HCT116 (cell line): ENCODE measurements at regions not wholly inside any gene's neighbourhood (a gene's known extent, or its start where the extent isn't known, plus 50 kb on each side); places are given as distances from the start of the nearest gene placed in this dataset.

Experiments
- ATAC-seq: fragments of 200-7000 bp; cut with Tn5 transposase; 2 replicates; pipeline ENCODE4 v1.9.1; 2020; ENCODE audit warnings: mild to moderate bottlenecking, moderate library complexity
- BruUV-seq: library from RNA; stranded (reverse); fragments of 400-500 nt; replicated peaks from 2 replicates; lab custom pipeline; 2021; lab: Mats Ljungman, UMichigan
- CTCF ChIA-PET: fragments of 300-600 bp; sonication (Branson Sonifier 250); formaldehyde crosslinking; loops from one replicate; lab custom pipeline; 2021; ENCODE audit warnings: antibody characterized with exemption; lab: Charles Lee
- POLR2A ChIA-PET: fragments of 300-600, 350-600 bp; sonication (Branson Sonifier 250); formaldehyde crosslinking; loops from one replicate; lab custom pipeline; 2021; ENCODE audit warnings: antibody characterized with exemption; lab: Charles Lee
- RAD21 ChIA-PET, 2 experiments: fragments of 300-600 bp; sonication (Branson Sonifier 250); formaldehyde crosslinking; loops; one replicate each; lab custom pipeline; 2023; ENCODE audit warnings: low total read pairs in 2 of 2; ENCODE audit not compliant: uncharacterized antibody in 2 of 2, unreplicated experiment in 2 of 2, low non-redundant PET in 1 of 2; lab: Charles Lee
- DNase-seq: peaks from one replicate; pipeline ENCODE4 v3.0.0-alpha.2; 2010; ENCODE audit warnings: low read depth, low spot score
- H2AFZ ChIP-seq: fragments of 200-600 bp; shearing (Covaris generic), sonication (generic); 2 replicates; pipeline ENCODE4 v1.6.1; 2017; ENCODE audit warnings: low read depth, mixed run types, mixed read lengths, antibody characterized with exemption, low read length; ENCODE audit not compliant: poor library complexity, severe bottlenecking
- H3K27ac ChIP-seq: 2 replicates; pipeline ENCODE4 v1.5.1; 2012; ENCODE audit warnings: low read depth, low read length
- H3K27me3 ChIP-seq: fragments of 200-600 bp; sonication (generic); 2 replicates; pipeline ENCODE4 v1.6.1; 2016; ENCODE audit warnings: mixed run types, low read length, mixed read lengths; ENCODE audit not compliant: insufficient read depth
- H3K36me3 ChIP-seq, 2 experiments: fragments of 200-500 bp in 1 of 2; fragments of 200-600 bp in 1 of 2; sonication (Bioruptor generic) in 1 of 2; sonication (generic) in 1 of 2; 2 replicates each; pipeline versions ENCODE4 v1.5.1 to v1.6.1; 2014 to 2016; ENCODE audit warnings: low read length in 2 of 2, inconsistent platforms in 1 of 2, mixed read lengths in 1 of 2, mixed run types in 1 of 2; ENCODE audit not compliant: insufficient read depth in 2 of 2, control insufficient read depth in 1 of 2
- H3K4me1 ChIP-seq, 2 experiments: fragments of 200-600 bp in 1 of 2; sonication (generic) in 1 of 2; 2 replicates each; pipeline versions ENCODE4 v1.5.1 to v1.6.1; 2012 to 2017; ENCODE audit warnings: low read length in 2 of 2, inconsistent platforms in 1 of 2, mild to moderate bottlenecking in 1 of 2, mixed read lengths in 1 of 2, mixed run types in 1 of 2, moderate library complexity in 1 of 2; ENCODE audit not compliant: insufficient read depth in 2 of 2, control insufficient read depth in 1 of 2
- H3K4me2 ChIP-seq: fragments of 200-600 bp; sonication (generic); 2 replicates; pipeline ENCODE4 v1.6.1; 2017; ENCODE audit warnings: mixed run types, low read length, mixed read lengths
- H3K4me3 ChIP-seq, 2 experiments: fragments of 200-600 bp in 1 of 2; sonication (generic) in 1 of 2; replicated peaks in 1 of 2; 2 replicates each; pipeline ENCODE4 v1.5.1; 2011 to 2016; ENCODE audit warnings: low read length in 2 of 2, control low read depth in 1 of 2, low read depth in 1 of 2, mild to moderate bottlenecking in 1 of 2, mixed read lengths in 1 of 2, mixed run types in 1 of 2
- H3K79me2 ChIP-seq: fragments of 200-600 bp; sonication (generic); 2 replicates; pipeline ENCODE4 v1.6.1; 2017; ENCODE audit warnings: mild to moderate bottlenecking, mixed run types, low read length, moderate library complexity, mixed read lengths; ENCODE audit not compliant: insufficient read depth
- H3K9ac ChIP-seq: fragments of 200-600 bp; sonication (generic); 2 replicates; pipeline ENCODE4 v1.6.1; 2016; ENCODE audit warnings: low read length, mixed read lengths
- H3K9me2 ChIP-seq: fragments of 200-600 bp; sonication (generic), shearing (Covaris generic); 2 replicates; pipeline ENCODE4 v1.6.1; 2017; ENCODE audit warnings: mixed run types, mild to moderate bottlenecking, moderate library complexity; ENCODE audit not compliant: insufficient read depth
- H3K9me3 ChIP-seq, 2 experiments: fragments of 200-500 bp in 1 of 2; fragments of 200-600 bp in 1 of 2; sonication (Bioruptor generic) in 1 of 2; sonication (generic) in 1 of 2; 2 replicates each; pipeline ENCODE4 v1.6.1; 2014 to 2017; ENCODE audit warnings: low read length in 2 of 2, mixed read lengths in 2 of 2, inconsistent platforms in 1 of 2, low read depth in 1 of 2, mild to moderate bottlenecking in 1 of 2, mixed run types in 1 of 2, moderate library complexity in 1 of 2; ENCODE audit not compliant: control insufficient read depth in 1 of 2, insufficient read depth in 1 of 2
- H4K20me1 ChIP-seq: fragments of 200-600 bp; sonication (generic), shearing (Covaris generic); 2 replicates; pipeline ENCODE4 v1.6.1; 2017; ENCODE audit warnings: mixed run types, mild to moderate bottlenecking, moderate library complexity; ENCODE audit not compliant: insufficient read depth
- CBX3 ChIP-seq: IDR thresholded peaks from 2 replicates; pipeline ENCODE4 v1.6.1; 2012; ENCODE audit warnings: low read depth
- CEBPB ChIP-seq: IDR thresholded peaks from 2 replicates; pipeline ENCODE4 v1.6.1; 2012; ENCODE audit warnings: low read depth
- CTCF ChIP-seq, 3 experiments: fragments of 200-600 bp in 1 of 3; sonication (generic) in 1 of 3; IDR thresholded peaks in 2 of 3; conservative IDR thresholded peaks in 1 of 3; 2 replicates each; pipeline ENCODE4 v1.5.1; 2012 to 2017; ENCODE audit warnings: low read depth in 2 of 3, low read length in 2 of 3, antibody characterized with exemption in 1 of 3, borderline replicate concordance in 1 of 3, control low read depth in 1 of 3, mild to moderate bottlenecking in 1 of 3, mixed read lengths in 1 of 3, mixed run types in 1 of 3, moderate library complexity in 1 of 3; ENCODE audit not compliant: insufficient read depth in 1 of 3
- EGR1 ChIP-seq: IDR thresholded peaks from 2 replicates; pipeline ENCODE4 v1.6.1; 2012; ENCODE audit warnings: low read depth
- EZH2phosphoT487 ChIP-seq: fragments of 200-600 bp; IDR thresholded peaks from 2 replicates; pipeline ENCODE4 v1.6.1; 2018; ENCODE audit warnings: antibody characterized with exemption, borderline replicate concordance
- FOSL1 ChIP-seq: IDR thresholded peaks from 2 replicates; pipeline ENCODE4 v1.6.1; 2012; ENCODE audit warnings: low read depth
- JUND ChIP-seq: IDR thresholded peaks from 2 replicates; pipeline ENCODE4 v1.6.1; 2012
- MAX ChIP-seq: IDR thresholded peaks from 2 replicates; pipeline ENCODE4 v1.6.1; 2012
- POLR2A ChIP-seq: IDR thresholded peaks from 2 replicates; pipeline ENCODE4 v1.7.0; 2011; ENCODE audit warnings: borderline replicate concordance; ENCODE audit not compliant: insufficient read depth, insufficient read length; ENCODE audit errors: extremely low read depth
- POLR2AphosphoS5 ChIP-seq: IDR thresholded peaks from 2 replicates; pipeline ENCODE4 v1.6.1; 2011; ENCODE audit warnings: mild to moderate bottlenecking, low read depth, low read length, moderate library complexity
- RAD21 ChIP-seq: IDR thresholded peaks from 2 replicates; pipeline ENCODE4 v1.6.1; 2012; ENCODE audit warnings: low read depth, mild to moderate bottlenecking
- SIN3A ChIP-seq: IDR thresholded peaks from 2 replicates; pipeline ENCODE4 v1.6.1; 2012; ENCODE audit warnings: low read depth
- SP1 ChIP-seq: IDR thresholded peaks from 2 replicates; pipeline ENCODE4 v1.6.1; 2012; ENCODE audit warnings: low read depth
- SRF ChIP-seq: IDR thresholded peaks from 2 replicates; pipeline ENCODE4 v1.6.1; 2012; ENCODE audit warnings: low read depth
- YY1 ChIP-seq: IDR thresholded peaks from 2 replicates; pipeline ENCODE4 v1.6.1; 2011; ENCODE audit warnings: low read length, low read depth, moderate library complexity, mild to moderate bottlenecking; ENCODE audit not compliant: insufficient replicate concordance; ENCODE audit errors: extremely low read depth
- intact Hi-C: fragments of 100-400 bp; cut with micrococcal nuclease; formaldehyde crosslinking; loops from 2 replicates; pipeline ENCODE4 v1.10.0; 2022
- TF ChIP-seq, protein P1 (sequence below): IDR thresholded peaks from 2 replicates; pipeline ENCODE4 v1.6.1; 2011; ENCODE audit warnings: mild to moderate bottlenecking, low read length, moderate library complexity; ENCODE audit not compliant: insufficient replicate concordance; ENCODE audit errors: extremely low read depth
- TF ChIP-seq, protein P2 (sequence below): IDR thresholded peaks from 2 replicates; pipeline ENCODE4 v1.6.1; 2012; ENCODE audit warnings: low read depth

DNA sequence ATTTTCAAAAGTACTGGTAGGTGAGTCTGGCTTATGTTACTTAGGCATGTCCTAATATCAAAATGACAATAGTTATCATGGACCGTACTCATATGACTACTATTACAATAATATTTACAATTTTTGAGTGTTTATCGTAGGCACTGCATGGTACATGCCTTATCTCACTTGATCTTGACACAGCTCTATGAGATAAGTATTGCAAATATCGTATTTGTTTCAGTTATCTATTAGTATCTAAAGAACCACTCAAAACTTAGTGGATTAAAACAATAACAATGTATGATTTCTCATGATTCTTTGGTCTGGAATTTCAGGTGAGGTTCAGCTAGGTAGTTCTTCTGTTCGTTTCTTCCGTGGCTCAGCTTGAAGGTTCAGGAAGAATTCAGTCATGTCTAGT is 59.7 kb upstream of the XCR1 start:
- CTCF ChIA-PET: interaction anchor here (0.6 to 2.8 kb wide), 3 partner anchors 281 to 292 kb away, joined by 3 to 8 read pairs (median 4); no protein-coding TSS in a partner anchor
- peaks cover 0 to 30% of the 10 kb centered on the region in 2 experiments; a peak in 1 of 4 replicates for H3K4me1 ChIP-seq

More for the DNA sequence above, 59.7 kb upstream of the XCR1 start:
- no TSS peak for BruUV-seq
- no peak for DNase-seq
- Histone ChIP-seq H3K27me3 (no peaks in the 10 kb centered on the region), H2AFZ (no peak overlapping the region), H3K9me2 (no peaks in the 10 kb centered on the region), H3K9me3 (no peaks in the 10 kb centered on the region), H3K79me2 (no peaks in the 10 kb centered on the region), H4K20me1 (no peaks in the 10 kb centered on the region), H3K4me2 (no peak overlapping the region), H3K9ac (no peak overlapping the region), H3K36me3 (no peaks in the 10 kb centered on the region), H3K27ac (no peak overlapping the region), H3K4me3 (no peak overlapping the region)
- ChIA-PET POLR2A (no interaction called here), RAD21 (no interaction called here)
- ATAC-seq: no peak
- no peak for TF ChIP-seq POLR2AphosphoS5
- TF ChIP-seq CBX3: no peak
- TF ChIP-seq YY1: no peak
- TF ChIP-seq CEBPB: no peak
- TF ChIP-seq, protein P1, sequence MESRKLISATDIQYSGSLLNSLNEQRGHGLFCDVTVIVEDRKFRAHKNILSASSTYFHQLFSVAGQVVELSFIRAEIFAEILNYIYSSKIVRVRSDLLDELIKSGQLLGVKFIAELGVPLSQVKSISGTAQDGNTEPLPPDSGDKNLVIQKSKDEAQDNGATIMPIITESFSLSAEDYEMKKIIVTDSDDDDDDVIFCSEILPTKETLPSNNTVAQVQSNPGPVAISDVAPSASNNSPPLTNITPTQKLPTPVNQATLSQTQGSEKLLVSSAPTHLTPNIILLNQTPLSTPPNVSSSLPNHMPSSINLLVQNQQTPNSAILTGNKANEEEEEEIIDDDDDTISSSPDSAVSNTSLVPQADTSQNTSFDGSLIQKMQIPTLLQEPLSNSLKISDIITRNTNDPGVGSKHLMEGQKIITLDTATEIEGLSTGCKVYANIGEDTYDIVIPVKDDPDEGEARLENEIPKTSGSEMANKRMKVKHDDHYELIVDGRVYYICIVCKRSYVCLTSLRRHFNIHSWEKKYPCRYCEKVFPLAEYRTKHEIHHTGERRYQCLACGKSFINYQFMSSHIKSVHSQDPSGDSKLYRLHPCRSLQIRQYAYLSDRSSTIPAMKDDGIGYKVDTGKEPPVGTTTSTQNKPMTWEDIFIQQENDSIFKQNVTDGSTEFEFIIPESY: no peak
- TF ChIP-seq EZH2phosphoT487: no peak
- TF ChIP-seq SP1: no peak
- TF ChIP-seq SRF: no peak
- no peak for TF ChIP-seq MAX
- no peak for TF ChIP-seq EGR1
- TF ChIP-seq POLR2A: no peak
- no peak for TF ChIP-seq RAD21
- TF ChIP-seq SIN3A: no peak
- no peak for TF ChIP-seq FOSL1
- TF ChIP-seq, protein P2, sequence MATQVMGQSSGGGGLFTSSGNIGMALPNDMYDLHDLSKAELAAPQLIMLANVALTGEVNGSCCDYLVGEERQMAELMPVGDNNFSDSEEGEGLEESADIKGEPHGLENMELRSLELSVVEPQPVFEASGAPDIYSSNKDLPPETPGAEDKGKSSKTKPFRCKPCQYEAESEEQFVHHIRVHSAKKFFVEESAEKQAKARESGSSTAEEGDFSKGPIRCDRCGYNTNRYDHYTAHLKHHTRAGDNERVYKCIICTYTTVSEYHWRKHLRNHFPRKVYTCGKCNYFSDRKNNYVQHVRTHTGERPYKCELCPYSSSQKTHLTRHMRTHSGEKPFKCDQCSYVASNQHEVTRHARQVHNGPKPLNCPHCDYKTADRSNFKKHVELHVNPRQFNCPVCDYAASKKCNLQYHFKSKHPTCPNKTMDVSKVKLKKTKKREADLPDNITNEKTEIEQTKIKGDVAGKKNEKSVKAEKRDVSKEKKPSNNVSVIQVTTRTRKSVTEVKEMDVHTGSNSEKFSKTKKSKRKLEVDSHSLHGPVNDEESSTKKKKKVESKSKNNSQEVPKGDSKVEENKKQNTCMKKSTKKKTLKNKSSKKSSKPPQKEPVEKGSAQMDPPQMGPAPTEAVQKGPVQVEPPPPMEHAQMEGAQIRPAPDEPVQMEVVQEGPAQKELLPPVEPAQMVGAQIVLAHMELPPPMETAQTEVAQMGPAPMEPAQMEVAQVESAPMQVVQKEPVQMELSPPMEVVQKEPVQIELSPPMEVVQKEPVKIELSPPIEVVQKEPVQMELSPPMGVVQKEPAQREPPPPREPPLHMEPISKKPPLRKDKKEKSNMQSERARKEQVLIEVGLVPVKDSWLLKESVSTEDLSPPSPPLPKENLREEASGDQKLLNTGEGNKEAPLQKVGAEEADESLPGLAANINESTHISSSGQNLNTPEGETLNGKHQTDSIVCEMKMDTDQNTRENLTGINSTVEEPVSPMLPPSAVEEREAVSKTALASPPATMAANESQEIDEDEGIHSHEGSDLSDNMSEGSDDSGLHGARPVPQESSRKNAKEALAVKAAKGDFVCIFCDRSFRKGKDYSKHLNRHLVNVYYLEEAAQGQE: no peak
- no peak for TF ChIP-seq CTCF (IDR thresholded peaks at IDR 0.05 in 2 of 3, conservative IDR thresholded peaks at IDR 0.05 in 1 of 3; ENCODE audit: borderline replicate concordance in 1 of 3, insufficient read depth in 1 of 3, low read depth in 2 of 3, low read length in 2 of 3)
- no peak for TF ChIP-seq JUND
- intact Hi-C loops: no loop called here
